NB4 (cell line): ENCODE measurements at regions not wholly inside any gene's neighbourhood (a gene's known extent, or its start where the extent isn't known, plus 50 kb on each side); places are given as distances from the start of the nearest gene placed in this dataset.

ENCODE experiments used
- POLR2A ChIP-seq: IDR thresholded peaks from 2 replicates; pipeline ENCODE4 v1.6.1; 2011; ENCODE audit warnings: mild to moderate bottlenecking; ENCODE audit not compliant: insufficient read length; ENCODE audit errors: extremely low read depth
- TF ChIP-seq, protein P1 (sequence below): IDR thresholded peaks from one replicate; pipeline ENCODE4 v1.5.1; 2012; ENCODE audit warnings: low read depth, low read length
- TF ChIP-seq, protein P2 (sequence below): IDR thresholded peaks from 2 replicates; pipeline ENCODE4 v1.6.1; 2011; ENCODE audit warnings: low read depth, low read length

DNA sequence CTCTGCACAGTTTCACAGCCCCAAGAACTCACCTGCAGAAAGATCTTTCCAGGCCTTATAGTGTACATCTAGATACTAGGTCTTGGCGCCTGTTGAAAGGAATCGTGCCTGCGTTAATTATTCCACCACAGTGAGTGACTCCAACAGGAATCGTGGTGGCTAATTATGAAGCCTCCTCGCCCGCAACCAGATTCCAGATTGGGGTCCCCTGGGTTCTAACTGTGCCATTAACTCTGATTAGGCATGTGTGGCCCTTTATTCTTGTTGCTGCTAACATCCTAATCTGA, 295.3 kb upstream of the MAF start:
- TF ChIP-seq, protein P1, sequence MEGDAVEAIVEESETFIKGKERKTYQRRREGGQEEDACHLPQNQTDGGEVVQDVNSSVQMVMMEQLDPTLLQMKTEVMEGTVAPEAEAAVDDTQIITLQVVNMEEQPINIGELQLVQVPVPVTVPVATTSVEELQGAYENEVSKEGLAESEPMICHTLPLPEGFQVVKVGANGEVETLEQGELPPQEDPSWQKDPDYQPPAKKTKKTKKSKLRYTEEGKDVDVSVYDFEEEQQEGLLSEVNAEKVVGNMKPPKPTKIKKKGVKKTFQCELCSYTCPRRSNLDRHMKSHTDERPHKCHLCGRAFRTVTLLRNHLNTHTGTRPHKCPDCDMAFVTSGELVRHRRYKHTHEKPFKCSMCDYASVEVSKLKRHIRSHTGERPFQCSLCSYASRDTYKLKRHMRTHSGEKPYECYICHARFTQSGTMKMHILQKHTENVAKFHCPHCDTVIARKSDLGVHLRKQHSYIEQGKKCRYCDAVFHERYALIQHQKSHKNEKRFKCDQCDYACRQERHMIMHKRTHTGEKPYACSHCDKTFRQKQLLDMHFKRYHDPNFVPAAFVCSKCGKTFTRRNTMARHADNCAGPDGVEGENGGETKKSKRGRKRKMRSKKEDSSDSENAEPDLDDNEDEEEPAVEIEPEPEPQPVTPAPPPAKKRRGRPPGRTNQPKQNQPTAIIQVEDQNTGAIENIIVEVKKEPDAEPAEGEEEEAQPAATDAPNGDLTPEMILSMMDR, result no peak
- no peak for TF ChIP-seq POLR2A
- TF ChIP-seq, protein P2, sequence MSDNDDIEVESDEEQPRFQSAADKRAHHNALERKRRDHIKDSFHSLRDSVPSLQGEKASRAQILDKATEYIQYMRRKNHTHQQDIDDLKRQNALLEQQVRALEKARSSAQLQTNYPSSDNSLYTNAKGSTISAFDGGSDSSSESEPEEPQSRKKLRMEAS, result no peak
